ENCODE measurements at regions not wholly inside any gene's neighbourhood (a gene's known extent, or its start where the extent isn't known, plus 50 kb on each side); places are given as distances from the start of the nearest gene placed in this dataset.

- DNase-seq (ENCODE audit: low spot score), result no peak
These were observed 61.5 kb upstream of the AP1S2 start for GRCh38 chrX:15915959-15916703.

GRCh38 chrX:15914486-15914885, 59.9 kb upstream of the AP1S2 start:
- DNase-seq (ENCODE audit: low spot score), result no peak

GRCh38 chrX:15913146-15913545, 58.5 kb upstream of the AP1S2 start:
- no peak for DNase-seq (ENCODE audit: low spot score)

- DNase-seq (ENCODE audit: low spot score), result no peak
These were observed 57.3 kb upstream of the AP1S2 start for GRCh38 chrX:15911734-15912550.

- no peak for DNase-seq (ENCODE audit: low spot score)
These were observed 55.0 kb upstream of the AP1S2 start for GRCh38 chrX:15909605-15910004.

- no peak for DNase-seq (ENCODE audit: low spot score)
These were observed 54.1 kb upstream of the AP1S2 start for GRCh38 chrX:15908603-15909290.

GRCh38 chrX:15906041-15906943, 51.7 kb upstream of the AP1S2 start:
- no peak for DNase-seq (ENCODE audit: low spot score)

Data from hepatic stellate cell (primary cell).